Mesendoderm (in vitro differentiated cells): ENCODE measurements at regions not wholly inside any gene's neighbourhood (a gene's known extent, or its start where the extent isn't known, plus 50 kb on each side); places are given as distances from the start of the nearest gene placed in this dataset.

ENCODE experiments used
- DNase-seq: peaks from one replicate; pipeline ENCODE4 v3.0.0; 2013
- H2AK5ac ChIP-seq: 2 replicates; pipeline ENCODE4 v1.6.1; 2013; ENCODE audit warnings: low read length, inconsistent platforms
- H2BK120ac ChIP-seq: 2 replicates; pipeline ENCODE4 v1.6.1; 2013; ENCODE audit warnings: low read depth, mild to moderate bottlenecking, low read length, moderate library complexity, mixed read lengths
- H2BK15ac ChIP-seq: replicated peaks from 2 replicates; pipeline ENCODE4 v1.6.1; 2013; ENCODE audit warnings: low read depth, mild to moderate bottlenecking, moderate library complexity
- H2BK5ac ChIP-seq: 2 replicates; pipeline ENCODE4 v1.6.1; 2013; ENCODE audit warnings: low read length, inconsistent platforms
- H3K18ac ChIP-seq: 2 replicates; pipeline ENCODE4 v1.6.1; 2013; ENCODE audit warnings: mild to moderate bottlenecking, low read length, mixed read lengths
- H3K23ac ChIP-seq: one replicate; pipeline ENCODE4 v1.6.1; 2013; ENCODE audit warnings: low read length
- H3K27ac ChIP-seq: 2 replicates; pipeline ENCODE4 v1.5.1; 2013; ENCODE audit warnings: low read depth, mild to moderate bottlenecking, inconsistent platforms, low read length, moderate library complexity
- H3K27me3 ChIP-seq: 2 replicates; pipeline ENCODE4 v1.6.1; 2013; ENCODE audit warnings: low read length, control low read depth, mild to moderate bottlenecking, inconsistent platforms; ENCODE audit not compliant: insufficient read depth, poor library complexity
- H3K36me3 ChIP-seq: 2 replicates; pipeline ENCODE4 v1.6.1; 2013; ENCODE audit warnings: low read length, inconsistent platforms; ENCODE audit not compliant: control insufficient read depth, insufficient read depth
- H3K4ac ChIP-seq: one replicate; pipeline ENCODE4 v1.6.1; 2013; ENCODE audit warnings: low read depth, mild to moderate bottlenecking, low read length, moderate library complexity
- H3K4me1 ChIP-seq: 2 replicates; pipeline ENCODE4 v1.6.1; 2013; ENCODE audit warnings: low read depth, low read length, inconsistent platforms; ENCODE audit not compliant: control insufficient read depth
- H3K4me2 ChIP-seq: 2 replicates; pipeline ENCODE4 v1.6.1; 2013; ENCODE audit warnings: low read length
- H3K4me3 ChIP-seq: 2 replicates; pipeline ENCODE4 v1.5.1; 2013; ENCODE audit warnings: mild to moderate bottlenecking, low read length
- H3K56ac ChIP-seq: one replicate; pipeline ENCODE4 v1.6.1; 2013; ENCODE audit warnings: low read length
- H3K79me1 ChIP-seq: 2 replicates; pipeline ENCODE4 v1.6.1; 2013; ENCODE audit warnings: low read length, inconsistent platforms
- H3K79me2 ChIP-seq: 2 replicates; pipeline ENCODE4 v1.6.1; 2013; ENCODE audit warnings: mild to moderate bottlenecking, low read length; ENCODE audit not compliant: control insufficient read depth, insufficient read depth
- H3K9ac ChIP-seq: 2 replicates; pipeline ENCODE4 v1.6.1; 2013; ENCODE audit warnings: low read length, inconsistent platforms
- H4K5ac ChIP-seq: one replicate; pipeline ENCODE4 v1.6.1; 2013; ENCODE audit warnings: low read length
- H4K8ac ChIP-seq: one replicate; pipeline ENCODE4 v1.6.1; 2013; ENCODE audit warnings: low read depth, mild to moderate bottlenecking, control low read depth, low read length, moderate library complexity
- WGBS: extraction: QIAGEN DNeasy Blood & Tissue Kit; methylation state at CpG from one replicate; pipeline ENCODE4 v1.1.7; 2013; ENCODE audit warnings: low lambda C conversion rate, missing lambda C conversion rate; ENCODE audit not compliant: insufficient coverage; ENCODE audit errors: extremely low coverage; 5-methylcytosine and 5-hydroxymethylcytosine counted together

DNA sequence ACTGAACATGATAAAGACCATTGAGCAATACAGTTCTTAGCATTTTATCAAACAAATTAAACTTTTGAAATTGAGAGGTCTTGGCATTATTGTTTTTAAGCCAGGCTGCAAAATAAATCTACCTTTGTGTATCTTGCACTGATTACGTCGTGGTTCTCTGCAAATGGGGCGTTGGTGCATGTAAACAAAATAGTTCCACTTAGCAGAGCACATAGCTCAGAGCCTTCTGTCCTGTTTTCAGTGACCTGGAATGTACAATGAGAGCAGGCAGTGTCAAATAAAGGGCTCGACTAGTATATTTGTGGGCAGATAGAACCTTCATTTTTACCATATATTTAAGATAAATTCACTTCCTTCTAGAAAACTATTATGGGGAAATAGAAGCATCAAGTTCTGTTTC lies 333.9 kb upstream of the SMIM30 start:
- H3K79me2 ChIP-seq = no peaks in the 10 kb centered on the region
- H3K27ac ChIP-seq = no peak overlapping the region
- no peak overlapping the region for H4K8ac ChIP-seq
- no peak overlapping the region for H2BK120ac ChIP-seq
- no peaks in the 10 kb centered on the region for H3K79me1 ChIP-seq
- H2AK5ac ChIP-seq = no peak overlapping the region
- H4K5ac ChIP-seq = no peak overlapping the region
- no peak for DNase-seq
- H3K4me1 ChIP-seq = no peaks in the 10 kb centered on the region
- no peaks in the 10 kb centered on the region for H3K27me3 ChIP-seq
- H2BK15ac ChIP-seq = no peak overlapping the region
- H2BK5ac ChIP-seq = no peak overlapping the region
- H3K18ac ChIP-seq = no peak overlapping the region
- H3K56ac ChIP-seq = no peak overlapping the region
- no peak overlapping the region for H3K9ac ChIP-seq
- no peak overlapping the region for H3K4me3 ChIP-seq
- WGBS = no CpG with 5 or more reads among the region's 4 CpGs
- no peak overlapping the region for H3K4me2 ChIP-seq
- H3K4ac ChIP-seq = no peak overlapping the region
- H3K36me3 ChIP-seq = no peaks in the 10 kb centered on the region
- H3K23ac ChIP-seq = no peak overlapping the region

DNA sequence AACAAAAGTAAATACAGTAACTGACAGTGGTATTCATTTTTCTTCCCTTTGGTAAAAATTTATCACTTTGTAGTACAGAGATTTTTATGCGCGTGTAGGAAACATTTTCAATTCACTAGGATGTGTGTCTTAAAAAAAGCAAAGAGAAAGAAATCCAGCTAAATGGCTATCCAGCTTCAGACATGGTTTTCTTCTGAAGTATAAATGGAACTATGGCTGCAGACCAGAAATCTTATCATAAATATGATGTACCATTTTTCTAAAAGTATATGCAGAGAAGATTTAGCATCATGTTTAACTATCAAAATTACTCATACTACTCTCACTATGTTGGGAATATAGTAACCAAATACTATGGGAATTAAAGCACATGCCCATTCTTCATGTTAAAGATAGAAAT lies 328.4 kb upstream of the SMIM30 start:
- no peak overlapping the region for H2BK5ac ChIP-seq
- no peaks in the 10 kb centered on the region for H3K27me3 ChIP-seq
- no peak overlapping the region for H2BK120ac ChIP-seq
- H3K79me2 ChIP-seq = no peaks in the 10 kb centered on the region
- H3K23ac ChIP-seq = no peak overlapping the region
- H3K18ac ChIP-seq = no peak overlapping the region
- no peak overlapping the region for H4K5ac ChIP-seq
- no peaks in the 10 kb centered on the region for H3K36me3 ChIP-seq
- no peak overlapping the region for H3K27ac ChIP-seq
- H3K56ac ChIP-seq = no peak overlapping the region
- H3K4me2 ChIP-seq = no peak overlapping the region
- H2AK5ac ChIP-seq = no peak overlapping the region
- no peaks in the 10 kb centered on the region for H3K79me1 ChIP-seq
- no peaks in the 10 kb centered on the region for H3K4me1 ChIP-seq
- no peak overlapping the region for H2BK15ac ChIP-seq
- no peak overlapping the region for H3K9ac ChIP-seq
- H4K8ac ChIP-seq = no peak overlapping the region
- no CpG with 5 or more reads among the region's 2 CpGs for WGBS
- H3K4ac ChIP-seq = no peak overlapping the region
- no peak overlapping the region for H3K4me3 ChIP-seq
- no peak for DNase-seq

DNA sequence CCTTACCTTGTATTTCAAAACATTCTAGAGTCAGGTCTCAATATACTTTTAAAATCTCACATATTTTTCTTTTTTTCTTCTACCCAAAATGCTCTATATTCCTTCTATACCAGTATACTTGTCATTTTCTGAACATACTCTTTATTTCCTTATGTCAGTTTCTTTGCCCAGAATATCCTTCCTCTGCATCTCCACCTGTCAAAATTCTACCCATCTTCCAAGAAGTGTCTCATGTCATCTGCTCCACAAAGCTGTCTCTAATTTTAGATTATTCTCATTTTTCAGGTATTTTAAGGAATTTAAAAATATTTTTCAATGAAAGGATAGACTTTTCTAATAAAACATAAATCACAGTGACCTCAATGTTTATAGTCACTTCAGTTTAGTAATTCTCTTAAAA lies 328.0 kb upstream of the SMIM30 start:
- H3K9ac ChIP-seq = no peak overlapping the region
- H3K36me3 ChIP-seq = no peaks in the 10 kb centered on the region
- H3K4me1 ChIP-seq = no peaks in the 10 kb centered on the region
- H3K56ac ChIP-seq = no peak overlapping the region
- no peak overlapping the region for H3K18ac ChIP-seq
- DNase-seq = no peak
- H3K27me3 ChIP-seq = no peaks in the 10 kb centered on the region
- no peak overlapping the region for H3K4me3 ChIP-seq
- no peak overlapping the region for H3K4me2 ChIP-seq
- H4K5ac ChIP-seq = no peak overlapping the region
- no peaks in the 10 kb centered on the region for H3K79me2 ChIP-seq
- no peak overlapping the region for H3K27ac ChIP-seq
- no peak overlapping the region for H2AK5ac ChIP-seq
- H2BK120ac ChIP-seq = no peak overlapping the region
- H4K8ac ChIP-seq = no peak overlapping the region
- no peak overlapping the region for H3K23ac ChIP-seq
- no peak overlapping the region for H2BK15ac ChIP-seq
- no peaks in the 10 kb centered on the region for H3K79me1 ChIP-seq
- no peak overlapping the region for H3K4ac ChIP-seq
- no peak overlapping the region for H2BK5ac ChIP-seq

DNA sequence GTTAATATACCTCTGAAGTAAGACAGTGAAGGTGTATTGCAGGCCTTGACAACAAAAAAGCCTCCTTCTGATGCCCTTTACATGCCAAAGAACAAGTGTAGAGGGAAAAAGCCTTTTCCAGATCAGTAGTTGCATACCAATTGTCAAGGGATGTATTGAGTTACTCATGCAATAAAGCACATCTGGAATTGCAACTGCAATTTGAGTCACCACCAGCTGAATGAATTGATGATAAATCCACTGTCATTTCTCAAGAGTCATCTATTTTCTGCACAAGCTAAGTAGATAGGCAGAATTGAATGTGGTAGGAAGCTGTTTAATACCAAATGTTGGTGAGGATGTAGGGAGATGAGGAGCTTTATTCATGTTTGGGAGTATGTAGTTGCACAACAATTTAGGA lies 325.9 kb upstream of the SMIM30 start:
- no peak overlapping the region for H2BK5ac ChIP-seq
- H3K79me2 ChIP-seq = no peaks in the 10 kb centered on the region
- no peaks in the 10 kb centered on the region for H3K36me3 ChIP-seq
- DNase-seq = no peak
- no peak overlapping the region for H2AK5ac ChIP-seq
- H3K4me1 ChIP-seq = no peaks in the 10 kb centered on the region
- no peak overlapping the region for H4K8ac ChIP-seq
- no peak overlapping the region for H3K23ac ChIP-seq
- H3K27me3 ChIP-seq = no peaks in the 10 kb centered on the region
- H3K4me3 ChIP-seq = no peak overlapping the region
- no peak overlapping the region for H3K27ac ChIP-seq
- H3K4ac ChIP-seq = no peak overlapping the region
- H4K5ac ChIP-seq = no peak overlapping the region
- no peak overlapping the region for H3K4me2 ChIP-seq
- no peak overlapping the region for H3K9ac ChIP-seq
- H2BK120ac ChIP-seq = no peak overlapping the region
- H3K79me1 ChIP-seq = no peaks in the 10 kb centered on the region
- no peak overlapping the region for H2BK15ac ChIP-seq
- no peak overlapping the region for H3K18ac ChIP-seq
- H3K56ac ChIP-seq = no peak overlapping the region

DNA sequence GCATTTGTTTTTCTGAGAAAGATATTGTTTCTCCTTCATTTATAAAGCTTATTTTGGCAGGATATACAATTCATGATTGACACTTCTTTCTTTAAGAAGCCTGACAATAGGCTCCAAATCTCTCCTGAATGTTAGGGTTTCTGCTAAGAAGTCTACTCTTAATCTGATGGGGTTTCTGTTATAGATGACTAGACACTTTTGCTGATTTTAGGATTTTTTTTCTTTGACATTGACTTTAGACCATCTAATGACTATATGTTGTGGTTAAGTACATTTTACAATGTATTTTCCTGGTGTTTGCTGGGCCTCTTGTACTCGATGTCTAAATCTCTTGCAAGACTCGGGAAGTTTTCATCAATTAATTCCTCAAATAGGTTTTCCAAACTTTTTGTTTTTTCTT lies 321.8 kb upstream of the SMIM30 start:
- no peaks in the 10 kb centered on the region for H3K27me3 ChIP-seq
- no peak overlapping the region for H3K9ac ChIP-seq
- no peak for DNase-seq
- H3K36me3 ChIP-seq = no peaks in the 10 kb centered on the region
- H2AK5ac ChIP-seq = no peak overlapping the region
- no peak overlapping the region for H3K4me2 ChIP-seq
- H2BK5ac ChIP-seq = no peak overlapping the region
- no peak overlapping the region for H3K27ac ChIP-seq
- no peak overlapping the region for H3K18ac ChIP-seq
- no CpG with 5 or more reads among the region's 2 CpGs for WGBS
- no peak overlapping the region for H2BK120ac ChIP-seq
- H3K4me3 ChIP-seq = no peak overlapping the region
- no peak overlapping the region for H2BK15ac ChIP-seq
- H3K4me1 ChIP-seq = no peaks in the 10 kb centered on the region
- no peak overlapping the region for H3K4ac ChIP-seq
- H3K79me2 ChIP-seq = no peaks in the 10 kb centered on the region
- H3K23ac ChIP-seq = no peak overlapping the region
- no peak overlapping the region for H4K8ac ChIP-seq
- no peaks in the 10 kb centered on the region for H3K79me1 ChIP-seq
- no peak overlapping the region for H4K5ac ChIP-seq
- H3K56ac ChIP-seq = no peak overlapping the region

DNA sequence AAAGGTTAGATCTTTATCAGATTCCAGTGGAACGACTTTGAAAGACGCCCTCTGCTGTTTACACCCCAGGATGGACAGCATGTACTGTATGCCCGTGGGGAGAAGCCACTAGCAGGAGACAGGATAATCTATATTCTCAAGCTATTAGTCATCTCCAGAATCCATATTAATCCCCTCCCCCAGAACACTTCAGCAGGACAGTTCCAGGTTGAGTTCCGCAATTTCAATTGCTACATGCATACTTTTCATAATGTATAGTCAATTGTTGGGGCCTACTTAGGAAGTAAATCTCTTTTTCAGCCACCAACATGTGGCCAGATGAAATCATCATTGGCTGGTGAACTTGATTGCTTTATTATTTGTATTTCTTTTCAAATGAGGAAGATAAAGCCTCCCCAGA lies 313.1 kb upstream of the SMIM30 start:
- H3K27me3 ChIP-seq = no peaks in the 10 kb centered on the region
- H3K9ac ChIP-seq = no peak overlapping the region
- no peak overlapping the region for H4K5ac ChIP-seq
- H3K4me2 ChIP-seq = no peak overlapping the region
- H3K23ac ChIP-seq = no peak overlapping the region
- no peak overlapping the region for H3K4ac ChIP-seq
- no peak overlapping the region for H3K4me3 ChIP-seq
- no CpG with 5 or more reads among the region's 4 CpGs for WGBS
- no peak overlapping the region for H3K56ac ChIP-seq
- no peak overlapping the region for H2BK15ac ChIP-seq
- H3K79me2 ChIP-seq = no peaks in the 10 kb centered on the region
- H4K8ac ChIP-seq = no peak overlapping the region
- H2AK5ac ChIP-seq = no peak overlapping the region
- DNase-seq = no peak
- no peak overlapping the region for H3K27ac ChIP-seq
- H3K4me1 ChIP-seq = no peaks in the 10 kb centered on the region
- H3K36me3 ChIP-seq = no peaks in the 10 kb centered on the region
- no peaks in the 10 kb centered on the region for H3K79me1 ChIP-seq
- H2BK5ac ChIP-seq = no peak overlapping the region
- H3K18ac ChIP-seq = no peak overlapping the region
- H2BK120ac ChIP-seq = no peak overlapping the region
